ENCODE measurements at regions not wholly inside any gene's neighbourhood (a gene's known extent, or its start where the extent isn't known, plus 50 kb on each side); places are given as distances from the start of the nearest gene placed in this dataset.
"Not testable (repeated sequence)": the region's sequence is repeated elsewhere in the genome, so short reads cannot be mapped to it uniquely, and the experiment has no call there.

GRCh38 chr2:62627667-62628066 is 77.8 kb upstream of the EHBP1 start:
- H3K4me1 ChIP-seq, result no peaks in the 10 kb centered on the region
- no peaks in the 10 kb centered on the region for H3K9me3 ChIP-seq
- no peak overlapping the region for H3K4me3 ChIP-seq
- H3K36me3 ChIP-seq, result no peaks in the 10 kb centered on the region
- H3K27ac ChIP-seq, result no peak overlapping the region
- TF ChIP-seq CTCF (IDR thresholded peaks at IDR 0.05), result no peak
- TF ChIP-seq POLR2AphosphoS5 (IDR thresholded peaks at IDR 0.05), result no peak
- TF ChIP-seq POLR2A (IDR thresholded peaks at IDR 0.05), result no peak
- no peak for TF ChIP-seq EP300 (IDR thresholded peaks at IDR 0.05)
- no peak for ATAC-seq
- 69 to 87% methylated on average over 3 to 5 of the region's 5 CpGs for WGBS, 2 donors (ENCODE audit: low coverage in 1 of 2)
- H3K27me3 ChIP-seq, result no peaks in the 10 kb centered on the region

- Histone ChIP-seq H3K4me3 (no peak overlapping the region), H3K27me3 (no peaks in the 10 kb centered on the region), H3K9me3 (peaks cover 0 to 16% (median 0%) of the 10 kb centered on the region in 3 donors), H3K36me3 (no peaks in the 10 kb centered on the region), H3K27ac (no peak overlapping the region), H3K4me1 (no peaks in the 10 kb centered on the region)
- 63 to 64% methylated on average over 3 of the region's 3 CpGs for WGBS, 2 donors (ENCODE audit: low coverage in 1 of 2)
- ATAC-seq, result no peak
- TF ChIP-seq EP300 (IDR thresholded peaks at IDR 0.05), result no peak
- TF ChIP-seq POLR2AphosphoS5 (IDR thresholded peaks at IDR 0.05), result no peak
- TF ChIP-seq CTCF (IDR thresholded peaks at IDR 0.05), result no peak
- no peak for TF ChIP-seq POLR2A (IDR thresholded peaks at IDR 0.05)
Measured at GRCh38 chr2:62624855-62625254, 80.7 kb upstream of the EHBP1 start.

- ATAC-seq, H3K4me3 ChIP-seq, H3K36me3 ChIP-seq: not testable (repeated sequence)
Measured at GRCh38 chr2:62616486-62616885, 89.0 kb upstream of the EHBP1 start.

GRCh38 chr2:62611854-62612253 is 93.7 kb upstream of the EHBP1 start:
- Histone ChIP-seq H3K36me3 (no peaks in the 10 kb centered on the region), H3K4me1 (no peaks in the 10 kb centered on the region), H3K9me3 (peaks cover 0 to 5% (median 0%) of the 10 kb centered on the region in 3 donors), H3K27ac (no peak overlapping the region), H3K4me3 (no peak overlapping the region), H3K27me3 (no peaks in the 10 kb centered on the region)
- no peak for ATAC-seq
- WGBS, 2 donors (ENCODE audit: low coverage in 1 of 2), result 50 to 52% methylated on average over 2 of the region's 2 CpGs
- no peak for TF ChIP-seq CTCF (IDR thresholded peaks at IDR 0.05)
- no peak for TF ChIP-seq POLR2AphosphoS5 (IDR thresholded peaks at IDR 0.05)
- no peak for TF ChIP-seq POLR2A (IDR thresholded peaks at IDR 0.05)
- TF ChIP-seq EP300 (IDR thresholded peaks at IDR 0.05), result no peak

More at GRCh38 chr2:62616486-62616885, 89.0 kb upstream of the EHBP1 start:
- H3K27me3 ChIP-seq, H3K4me1 ChIP-seq, H3K27ac ChIP-seq: not testable (repeated sequence)
- 100% methylated on average over 2 of the region's 2 CpGs for WGBS, 2 donors (ENCODE audit: low coverage in 1 of 2)
- H3K9me3 ChIP-seq, result peaks cover 0 to 14% (median 0%) of the 10 kb centered on the region in 3 donors

GRCh38 chr2:62605471-62605870 is 99.5 kb upstream of the TMEM17 start:
- H3K9me3 ChIP-seq, result peaks cover 0 to 10% (median 0%) of the 10 kb centered on the region in 3 donors
- not testable (repeated sequence) for H3K27ac ChIP-seq, ATAC-seq, H3K4me3 ChIP-seq, H3K27me3 ChIP-seq, H3K36me3 ChIP-seq, H3K4me1 ChIP-seq
- 60 to 87% methylated on average over 3 of the region's 13 CpGs for WGBS, 2 donors (ENCODE audit: low coverage in 1 of 2)

- TF ChIP-seq EP300 (IDR thresholded peaks at IDR 0.05), result no peak
- TF ChIP-seq CTCF (IDR thresholded peaks at IDR 0.05), result no peak
- no peak for TF ChIP-seq POLR2AphosphoS5 (IDR thresholded peaks at IDR 0.05)
- TF ChIP-seq POLR2A (IDR thresholded peaks at IDR 0.05), result no peak
- Histone ChIP-seq H3K27ac (no peak overlapping the region), H3K9me3 (peaks cover 0 to 10% (median 0%) of the 10 kb centered on the region in 3 donors), H3K4me3 (no peak overlapping the region), H3K36me3 (no peaks in the 10 kb centered on the region), H3K27me3 (no peaks in the 10 kb centered on the region), H3K4me1 (no peaks in the 10 kb centered on the region)
- 41 to 56% methylated on average over 2 of the region's 2 CpGs for WGBS, 2 donors (ENCODE audit: low coverage in 1 of 2)
- no peak for ATAC-seq
Measured at GRCh38 chr2:62604336-62604735, 98.3 kb upstream of the TMEM17 start.
